HL-60 (cell line): ENCODE measurements at regions not wholly inside any gene's neighbourhood (a gene's known extent, or its start where the extent isn't known, plus 50 kb on each side); places are given as distances from the start of the nearest gene placed in this dataset.

Experiments
- DNase-seq, 2 experiments: peaks; one replicate each; pipeline ENCODE4 v3.0.0-alpha.2; 2010 to 2020; ENCODE audit warnings: low read depth in 1 of 2, low spot score in 1 of 2
- H3K27ac ChIP-seq: fragments of 250-450 bp; sonication (Bioruptor Pico); replicated peaks from 2 replicates; pipeline ENCODE4 v1.5.1; 2020; ENCODE audit warnings: mild to moderate bottlenecking, moderate library complexity
- H3K27me3 ChIP-seq: fragments of 250-450 bp; sonication (Bioruptor Pico); 2 replicates; pipeline ENCODE4 v1.5.1; 2021; ENCODE audit warnings: mild to moderate bottlenecking, moderate library complexity; ENCODE audit not compliant: insufficient read depth, poor library complexity, severe bottlenecking
- H3K4me3 ChIP-seq: replicated peaks from 2 replicates; pipeline ENCODE4 v1.5.1; 2011; ENCODE audit warnings: mild to moderate bottlenecking, control low read depth, low read length; ENCODE audit not compliant: insufficient read depth
- CTCF ChIP-seq: IDR thresholded peaks from one replicate; pipeline ENCODE4 v1.5.1; 2011; ENCODE audit warnings: low read length, control low read depth, inconsistent platforms; ENCODE audit not compliant: insufficient read depth
- GABPA ChIP-seq: IDR thresholded peaks from 2 replicates; pipeline ENCODE4 v1.6.1; 2012; ENCODE audit warnings: low read depth
- POLR2AphosphoS5 ChIP-seq: IDR thresholded peaks from 2 replicates; pipeline ENCODE4 v1.6.1; 2012; ENCODE audit warnings: low read depth
- REST ChIP-seq: IDR thresholded peaks from 2 replicates; pipeline ENCODE4 v1.6.1; 2012; ENCODE audit warnings: low read depth; ENCODE audit not compliant: insufficient replicate concordance
- SPI1 ChIP-seq: IDR thresholded peaks from 2 replicates; pipeline ENCODE4 v1.6.1; 2012; ENCODE audit warnings: low read depth, mild to moderate bottlenecking, borderline replicate concordance

- TF ChIP-seq GABPA, result no peak
- TF ChIP-seq CTCF, result no peak
- TF ChIP-seq POLR2AphosphoS5, result no peak
- TF ChIP-seq SPI1, result no peak
- no peak for TF ChIP-seq REST
- DNase-seq, result no peak
- Histone ChIP-seq H3K27ac (no peak overlapping the region), H3K27me3 (no peaks in the 10 kb centered on the region), H3K4me3 (no peak overlapping the region)
Observed at GRCh38 chr3:11099306-11099705, 55.0 kb upstream of the HRH1 start.
